HG03060 (cell line): ENCODE measurements at regions not wholly inside any gene's neighbourhood (a gene's known extent, or its start where the extent isn't known, plus 50 kb on each side); places are given as distances from the start of the nearest gene placed in this dataset.
"Not testable (repeated sequence)": the region's sequence is repeated elsewhere in the genome, so short reads cannot be mapped to it uniquely, and the experiment has no call there.

Source experiments
- ATAC-seq: cut with Tn5 transposase; IDR thresholded peaks from one replicate; pipeline ENCODE4 v1.9.1; 2021; ENCODE audit warnings: low read depth, moderate number of reproducible peaks; ENCODE audit not compliant: unreplicated experiment

GRCh38 chr14:89575386-89576061 lies 158.5 kb upstream of the FOXN3 start:
- ATAC-seq, result no peak

- ATAC-seq, result no peak
These were observed 157.4 kb upstream of the FOXN3 start for GRCh38 chr14:89574420-89574819.

GRCh38 chr14:89573399-89573657 lies 156.3 kb upstream of the FOXN3 start:
- ATAC-seq, result no peak

- no peak for ATAC-seq
These were observed 155.8 kb upstream of the FOXN3 start for GRCh38 chr14:89572596-89573398.

GRCh38 chr14:89571491-89571890 lies 154.5 kb upstream of the FOXN3 start:
- no peak for ATAC-seq

GRCh38 chr14:89566644-89567415 lies 149.8 kb upstream of the FOXN3 start:
- ATAC-seq, result no peak

- no peak for ATAC-seq
These were observed 149.1 kb upstream of the FOXN3 start for GRCh38 chr14:89566180-89566579.

- no peak for ATAC-seq
These were observed 148.6 kb upstream of the FOXN3 start for GRCh38 chr14:89565607-89566006.

GRCh38 chr14:89564989-89565388 lies 148.0 kb upstream of the FOXN3 start:
- ATAC-seq, result no peak

GRCh38 chr14:89564286-89564957 lies 147.4 kb upstream of the FOXN3 start:
- no peak for ATAC-seq

- ATAC-seq, result no peak
These were observed 146.4 kb upstream of the FOXN3 start for GRCh38 chr14:89563471-89563870.

- ATAC-seq, result no peak
These were observed 134.9 kb upstream of the FOXN3 start for GRCh38 chr14:89551955-89552354.

- ATAC-seq, result no peak
These were observed 134.4 kb upstream of the FOXN3 start for GRCh38 chr14:89551432-89551831.

- ATAC-seq, result no peak
These were observed 133.8 kb upstream of the FOXN3 start for GRCh38 chr14:89550821-89551220.

GRCh38 chr14:89549381-89550125 lies 132.5 kb upstream of the FOXN3 start:
- no peak for ATAC-seq

GRCh38 chr14:89547047-89547446 lies 130.0 kb upstream of the FOXN3 start:
- not testable (repeated sequence) for ATAC-seq

- no peak for ATAC-seq
These were observed 127.7 kb upstream of the FOXN3 start for GRCh38 chr14:89544636-89545301.

- ATAC-seq, result no peak
These were observed 126.4 kb upstream of the FOXN3 start for GRCh38 chr14:89543425-89543790.

- ATAC-seq, result no peak
These were observed 125.9 kb upstream of the FOXN3 start for GRCh38 chr14:89542786-89543424.
